Skeletal muscle satellite cell (primary cell): ENCODE measurements at regions not wholly inside any gene's neighbourhood (a gene's known extent, or its start where the extent isn't known, plus 50 kb on each side); places are given as distances from the start of the nearest gene placed in this dataset.

ENCODE experiments used
- H3K27me3 ChIP-seq: 2 replicates; pipeline ENCODE4 v1.7.0; 2013; ENCODE audit warnings: low read length; ENCODE audit not compliant: control insufficient read depth, insufficient read depth
- H3K36me3 ChIP-seq: 2 replicates; pipeline ENCODE4 v1.7.0; 2013; ENCODE audit warnings: mild to moderate bottlenecking, control low read depth, low read length; ENCODE audit not compliant: insufficient read depth
- H3K4me1 ChIP-seq: 2 replicates; pipeline ENCODE4 v1.7.0; 2013; ENCODE audit warnings: low read length; ENCODE audit not compliant: control insufficient read depth, insufficient read depth
- H3K4me2 ChIP-seq: 2 replicates; pipeline ENCODE4 v1.7.0; 2013; ENCODE audit warnings: mild to moderate bottlenecking, low read length
- H3K4me3 ChIP-seq: 2 replicates; pipeline ENCODE4 v1.7.0; 2013; ENCODE audit warnings: low read length
- H3K9ac ChIP-seq: 2 replicates; pipeline ENCODE4 v1.7.0; 2013; ENCODE audit warnings: mild to moderate bottlenecking, low read depth, low read length, moderate library complexity
- H3K9me3 ChIP-seq: replicated peaks from 2 replicates; pipeline ENCODE4 v1.7.0; 2013; ENCODE audit warnings: mild to moderate bottlenecking, control low read depth, low read length

DNA sequence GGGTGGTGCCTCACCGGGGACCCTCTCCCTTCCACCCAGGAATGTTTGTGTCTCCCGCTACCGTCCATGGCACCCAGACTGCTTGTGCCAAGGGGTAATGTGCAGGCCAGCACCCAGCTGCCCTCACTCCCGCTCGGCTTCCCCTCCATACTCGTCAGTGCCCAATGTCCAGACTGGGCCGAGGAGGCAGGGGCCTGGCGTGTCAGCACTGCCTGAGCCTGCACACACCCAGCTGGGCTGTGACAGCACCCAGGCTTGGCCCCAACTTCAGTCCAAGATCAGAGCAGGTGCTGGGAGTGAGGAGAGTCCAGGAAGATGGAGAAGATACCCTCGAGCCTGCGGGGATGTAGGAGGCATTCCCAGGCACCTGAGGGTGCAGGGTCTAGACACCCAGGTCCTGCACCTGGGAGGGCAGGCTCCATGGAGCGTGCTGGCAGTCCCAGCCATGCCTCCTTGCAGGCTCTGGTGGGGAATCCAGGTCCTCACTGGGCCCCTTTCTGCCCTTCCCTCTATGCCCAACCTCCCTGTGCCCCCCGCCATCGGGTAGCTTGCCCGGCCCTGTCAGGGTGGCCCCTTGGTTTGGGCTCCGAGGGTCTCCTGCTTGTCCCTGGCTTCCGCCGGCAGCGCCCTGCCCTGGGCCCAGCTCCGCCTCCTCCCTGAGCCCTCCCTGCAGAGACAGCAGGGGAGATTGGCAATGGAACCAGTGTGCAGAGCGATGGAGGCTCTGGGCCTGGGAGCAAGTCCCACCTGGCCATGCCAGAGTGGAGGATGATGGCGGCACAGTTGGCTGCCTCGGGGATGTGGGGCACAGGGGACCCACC, 250.8 kb upstream of the EDIL3 start:
- Histone ChIP-seq H3K4me1 (no peaks in the 10 kb centered on the region), H3K27me3 (no peaks in the 10 kb centered on the region), H3K9ac (no peak overlapping the region), H3K4me3 (no peak overlapping the region), H3K9me3 (no peaks in the 10 kb centered on the region), H3K36me3 (no peaks in the 10 kb centered on the region), H3K4me2 (no peak overlapping the region)

DNA sequence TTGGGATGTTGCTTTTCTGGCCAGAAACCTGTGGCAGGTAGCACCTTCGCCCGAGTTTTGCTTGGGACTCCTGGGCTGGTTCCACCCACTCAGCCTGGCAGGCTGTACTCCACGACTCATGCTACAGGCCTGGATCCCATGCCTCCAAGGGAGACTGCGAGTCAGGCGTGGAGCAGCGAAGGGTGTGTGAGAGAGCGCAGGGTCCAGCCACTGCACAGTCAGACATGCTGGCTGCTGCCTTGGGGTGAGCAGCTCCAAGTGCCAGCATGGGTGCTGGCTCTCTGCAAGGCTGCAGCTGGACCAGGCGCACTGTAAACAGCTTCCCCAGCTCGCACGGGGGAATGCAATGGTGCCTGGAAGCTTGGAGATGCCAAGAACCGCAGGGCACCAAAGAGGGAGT, 249.6 kb upstream of the EDIL3 start:
- Histone ChIP-seq H3K36me3 (no peaks in the 10 kb centered on the region), H3K4me3 (no peak overlapping the region), H3K4me2 (no peak overlapping the region), H3K4me1 (no peaks in the 10 kb centered on the region), H3K9me3 (no peaks in the 10 kb centered on the region), H3K27me3 (no peaks in the 10 kb centered on the region), H3K9ac (no peak overlapping the region)

DNA sequence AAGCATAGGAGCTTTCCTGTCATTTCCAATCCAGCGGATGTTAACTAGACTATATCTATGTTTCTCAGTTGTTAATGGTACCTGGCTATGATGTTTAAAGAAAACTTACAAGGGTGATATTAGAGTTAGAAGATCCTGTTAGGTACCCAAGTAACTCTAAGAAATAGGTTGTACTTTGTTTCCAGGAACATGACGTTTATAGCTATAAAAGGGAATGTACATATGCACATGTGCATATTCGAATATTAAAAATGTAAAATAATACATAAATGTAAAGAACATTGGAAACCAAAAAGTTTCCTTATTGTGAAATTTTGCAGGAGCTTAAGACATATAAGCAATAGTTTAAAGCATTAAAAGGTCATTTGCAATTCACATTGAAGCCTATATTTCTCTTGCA, 247.7 kb upstream of the EDIL3 start:
- H3K4me3 ChIP-seq, result no peak overlapping the region
- no peaks in the 10 kb centered on the region for H3K36me3 ChIP-seq
- H3K9me3 ChIP-seq, result no peaks in the 10 kb centered on the region
- H3K4me2 ChIP-seq, result no peak overlapping the region
- H3K4me1 ChIP-seq, result no peaks in the 10 kb centered on the region
- H3K9ac ChIP-seq, result no peak overlapping the region
- no peaks in the 10 kb centered on the region for H3K27me3 ChIP-seq

DNA sequence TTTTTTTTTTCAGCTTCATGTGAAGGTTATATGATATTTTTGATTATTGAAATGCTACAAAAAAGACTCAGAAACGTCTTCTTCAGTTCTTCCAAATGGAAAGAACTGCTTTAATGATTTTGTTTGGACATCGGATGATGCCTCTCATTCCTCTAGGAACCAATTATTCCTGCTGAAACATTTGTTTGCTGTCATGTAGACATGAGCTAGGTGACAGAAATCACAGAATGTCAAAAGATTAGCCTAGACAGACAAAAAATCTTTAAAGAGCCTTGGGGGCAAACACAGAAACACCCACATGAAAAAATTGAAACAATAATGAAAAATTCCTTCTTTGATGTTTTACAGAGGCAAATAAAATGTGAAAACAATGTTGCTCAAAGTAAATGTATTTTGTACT, 244.2 kb upstream of the EDIL3 start:
- H3K4me1 ChIP-seq, result no peaks in the 10 kb centered on the region
- H3K27me3 ChIP-seq, result no peaks in the 10 kb centered on the region
- H3K4me3 ChIP-seq, result no peak overlapping the region
- no peak overlapping the region for H3K4me2 ChIP-seq
- no peaks in the 10 kb centered on the region for H3K36me3 ChIP-seq
- no peak overlapping the region for H3K9ac ChIP-seq
- H3K9me3 ChIP-seq, result no peaks in the 10 kb centered on the region

DNA sequence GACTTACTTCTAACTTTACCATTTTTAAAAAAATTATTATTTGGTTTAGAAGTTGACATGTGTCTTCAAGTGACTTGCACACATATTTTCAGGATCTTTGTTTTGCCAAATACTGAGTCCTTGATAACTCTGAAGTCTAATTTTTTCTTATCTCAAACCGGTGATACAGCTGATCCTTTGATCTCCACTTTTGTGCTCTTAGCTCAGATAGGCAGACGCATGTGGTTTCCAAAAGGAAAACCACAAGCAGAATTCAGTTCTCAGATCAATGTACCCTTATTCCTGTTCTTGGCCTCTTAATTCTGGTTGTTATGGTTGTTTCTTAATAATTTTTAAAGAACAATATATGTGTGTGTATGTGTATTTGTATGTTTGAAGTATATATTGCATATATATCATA, 238.3 kb upstream of the EDIL3 start:
- Histone ChIP-seq H3K4me3 (no peak overlapping the region), H3K4me2 (no peak overlapping the region), H3K27me3 (no peaks in the 10 kb centered on the region), H3K9ac (no peak overlapping the region), H3K36me3 (no peaks in the 10 kb centered on the region), H3K9me3 (no peaks in the 10 kb centered on the region), H3K4me1 (no peaks in the 10 kb centered on the region)

DNA sequence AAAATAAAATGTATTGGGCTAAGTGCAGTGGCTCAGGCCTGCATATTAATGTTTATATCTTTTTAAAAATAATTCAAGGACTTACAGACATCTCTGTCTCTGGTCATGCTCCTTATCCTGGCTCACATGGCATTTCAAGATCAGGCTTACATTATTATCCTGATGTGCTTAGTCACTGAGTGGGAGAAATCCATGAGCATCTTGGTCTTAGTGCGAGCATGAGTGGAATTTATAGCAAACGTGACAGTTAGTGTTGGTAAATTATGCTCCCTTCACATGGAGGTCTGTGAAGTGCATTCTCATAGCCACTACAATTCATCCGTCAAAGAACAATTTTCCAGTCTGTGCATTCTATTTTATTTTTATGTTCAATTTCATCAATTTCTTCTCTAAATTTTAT, 237.8 kb upstream of the EDIL3 start:
- no peak overlapping the region for H3K4me3 ChIP-seq
- H3K9me3 ChIP-seq, result no peaks in the 10 kb centered on the region
- no peaks in the 10 kb centered on the region for H3K36me3 ChIP-seq
- H3K4me2 ChIP-seq, result no peak overlapping the region
- no peaks in the 10 kb centered on the region for H3K4me1 ChIP-seq
- H3K27me3 ChIP-seq, result no peaks in the 10 kb centered on the region
- H3K9ac ChIP-seq, result no peak overlapping the region

DNA sequence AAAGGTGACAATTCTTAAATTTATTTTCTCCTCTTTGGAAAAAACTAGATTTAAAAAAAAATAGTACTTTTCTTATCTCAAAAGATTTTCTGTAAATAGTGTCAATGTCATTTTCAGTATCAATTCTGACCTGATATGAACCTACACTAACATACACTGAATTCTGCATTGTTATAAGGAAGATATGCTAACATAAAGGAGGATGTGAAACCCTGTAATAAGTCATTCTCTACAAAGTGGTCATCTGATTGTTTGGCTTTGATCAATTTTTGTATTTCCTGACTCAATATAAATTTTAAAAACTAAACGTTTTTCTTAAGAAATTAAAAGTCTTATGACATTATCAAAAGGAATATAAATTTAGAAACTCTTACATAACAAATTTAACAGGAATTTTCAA, 233.6 kb upstream of the EDIL3 start:
- H3K4me2 ChIP-seq, result no peak overlapping the region
- no peaks in the 10 kb centered on the region for H3K4me1 ChIP-seq
- H3K4me3 ChIP-seq, result no peak overlapping the region
- H3K36me3 ChIP-seq, result no peaks in the 10 kb centered on the region
- no peaks in the 10 kb centered on the region for H3K9me3 ChIP-seq
- no peak overlapping the region for H3K9ac ChIP-seq
- no peaks in the 10 kb centered on the region for H3K27me3 ChIP-seq

DNA sequence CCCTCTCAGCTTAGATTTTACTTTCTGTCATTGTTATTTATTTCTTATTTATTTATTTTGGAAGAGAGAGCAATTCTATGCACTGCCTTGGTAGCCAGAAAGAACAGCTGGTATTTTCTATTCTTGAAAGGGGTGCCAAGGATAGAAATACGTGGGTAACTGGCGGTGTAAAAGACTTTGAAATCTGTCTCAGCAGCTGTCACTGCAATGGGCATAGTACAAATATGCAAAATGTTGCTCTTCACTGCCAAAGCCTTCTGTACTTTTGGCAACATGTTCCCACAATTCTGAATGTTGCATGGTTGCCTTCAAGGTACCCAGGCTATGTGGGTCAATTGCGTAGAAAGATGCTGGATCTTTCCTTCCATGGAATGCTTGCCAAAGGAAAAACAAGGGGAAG, 230.2 kb upstream of the EDIL3 start:
- H3K4me2 ChIP-seq, result no peak overlapping the region
- no peaks in the 10 kb centered on the region for H3K27me3 ChIP-seq
- no peak overlapping the region for H3K9ac ChIP-seq
- H3K36me3 ChIP-seq, result no peaks in the 10 kb centered on the region
- no peak overlapping the region for H3K4me3 ChIP-seq
- H3K9me3 ChIP-seq, result no peaks in the 10 kb centered on the region
- H3K4me1 ChIP-seq, result no peaks in the 10 kb centered on the region

DNA sequence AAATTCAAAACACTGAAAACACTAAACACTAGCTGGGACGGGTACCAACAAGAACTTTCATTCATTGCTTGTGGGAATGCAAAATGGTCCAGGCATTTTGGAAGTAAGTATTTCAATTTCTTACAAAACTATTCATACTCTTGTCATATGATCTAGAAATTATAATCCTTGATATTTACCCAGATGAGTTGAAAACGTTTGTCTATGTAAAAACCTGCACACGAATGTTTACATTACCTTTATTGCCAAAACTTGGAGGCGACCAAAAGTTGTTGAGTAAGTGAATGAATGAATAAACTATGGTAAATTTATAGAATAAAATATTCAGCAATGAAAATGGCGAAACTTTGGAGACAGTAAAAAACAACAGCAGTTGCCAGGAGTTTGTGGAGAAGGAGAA, 222.1 kb upstream of the EDIL3 start:
- Histone ChIP-seq H3K36me3 (no peaks in the 10 kb centered on the region), H3K4me2 (no peak overlapping the region), H3K9ac (no peak overlapping the region), H3K9me3 (no peaks in the 10 kb centered on the region), H3K27me3 (no peaks in the 10 kb centered on the region), H3K4me3 (no peak overlapping the region), H3K4me1 (no peaks in the 10 kb centered on the region)

DNA sequence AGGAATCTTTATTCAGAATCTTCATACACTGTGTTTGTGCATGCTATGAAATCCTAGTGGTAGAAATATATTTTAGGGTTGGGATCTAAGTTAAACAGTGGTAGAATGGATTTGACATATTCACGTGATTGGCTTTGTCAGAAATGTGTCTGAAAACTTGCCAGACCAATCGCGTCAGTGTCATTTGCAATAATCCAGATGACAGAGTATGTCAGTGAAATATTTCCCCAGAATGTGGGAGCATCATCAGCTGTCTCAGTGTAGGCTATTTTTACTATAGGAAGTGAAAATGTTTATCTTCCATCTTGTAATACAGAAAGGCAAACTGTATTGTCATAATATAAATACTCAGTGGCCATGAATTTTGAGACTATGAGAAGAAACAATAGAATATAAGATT, 220.6 kb upstream of the EDIL3 start:
- H3K9me3 ChIP-seq, result no peaks in the 10 kb centered on the region
- no peak overlapping the region for H3K4me3 ChIP-seq
- H3K4me2 ChIP-seq, result no peak overlapping the region
- H3K4me1 ChIP-seq, result no peaks in the 10 kb centered on the region
- H3K9ac ChIP-seq, result no peak overlapping the region
- H3K27me3 ChIP-seq, result no peaks in the 10 kb centered on the region
- H3K36me3 ChIP-seq, result no peaks in the 10 kb centered on the region

DNA sequence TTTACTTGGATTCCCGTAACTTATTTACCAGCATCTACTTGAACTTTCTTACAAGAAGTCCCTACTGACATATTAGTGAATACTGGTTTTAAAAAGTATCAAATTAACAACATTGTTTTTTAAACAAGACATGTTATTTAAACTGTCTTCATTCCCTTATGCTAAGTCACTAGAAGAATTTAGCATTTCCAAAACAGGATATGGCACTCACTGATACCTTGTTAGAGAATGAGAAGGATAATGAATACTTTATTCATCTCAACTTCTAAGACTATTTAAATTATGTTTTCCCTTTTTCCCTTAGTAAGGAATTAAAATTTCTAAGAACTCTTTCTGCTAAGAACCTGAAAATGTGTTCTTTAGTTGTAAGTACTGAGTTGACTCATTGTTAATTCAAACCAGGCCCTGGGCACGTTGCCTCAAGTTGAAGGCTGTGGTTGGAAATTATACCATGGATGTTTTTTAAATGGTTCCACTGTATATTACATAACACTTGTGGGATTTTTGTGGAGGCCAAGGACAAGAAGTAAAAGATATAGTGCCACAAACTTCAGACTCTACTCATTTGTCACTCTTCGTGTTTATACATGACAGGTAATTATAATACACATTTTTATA, 219.0 kb upstream of the EDIL3 start:
- Histone ChIP-seq H3K9me3 (no peaks in the 10 kb centered on the region), H3K4me3 (no peak overlapping the region), H3K27me3 (no peaks in the 10 kb centered on the region), H3K4me1 (no peaks in the 10 kb centered on the region), H3K9ac (no peak overlapping the region), H3K4me2 (no peak overlapping the region), H3K36me3 (no peaks in the 10 kb centered on the region)

DNA sequence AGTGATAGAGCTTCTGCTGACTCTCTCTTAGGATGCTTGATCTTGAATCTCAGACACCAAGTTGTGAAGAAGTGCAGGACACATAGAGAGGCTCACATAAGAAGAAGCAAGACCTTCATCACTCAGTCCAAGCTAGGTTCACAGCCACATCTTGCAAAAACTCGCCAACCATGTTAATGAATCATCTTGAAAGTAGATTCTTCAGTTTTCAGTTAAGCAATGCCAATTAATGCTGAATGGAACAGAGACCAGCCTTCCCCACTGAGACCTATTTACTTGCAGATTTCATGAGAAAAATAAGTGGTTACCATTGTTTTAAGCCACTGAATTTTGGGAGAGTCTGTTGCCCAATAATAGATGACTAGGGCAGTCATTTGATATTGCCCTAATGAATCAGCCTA, 217.7 kb upstream of the EDIL3 start:
- no peak overlapping the region for H3K4me2 ChIP-seq
- no peaks in the 10 kb centered on the region for H3K4me1 ChIP-seq
- no peaks in the 10 kb centered on the region for H3K36me3 ChIP-seq
- H3K4me3 ChIP-seq, result no peak overlapping the region
- H3K9me3 ChIP-seq, result no peaks in the 10 kb centered on the region
- no peak overlapping the region for H3K9ac ChIP-seq
- H3K27me3 ChIP-seq, result no peaks in the 10 kb centered on the region
